Osteoblast (primary cell): ENCODE measurements at regions not wholly inside any gene's neighbourhood (a gene's known extent, or its start where the extent isn't known, plus 50 kb on each side); places are given as distances from the start of the nearest gene placed in this dataset.

Experiments used
- DNase-seq: peaks from one replicate; pipeline ENCODE4 v3.0.0; 2011; ENCODE audit warnings: low spot score, mixed read lengths; ENCODE audit not compliant: insufficient read length; ENCODE audit errors: missing footprints
- H2AFZ ChIP-seq: 2 replicates; pipeline ENCODE4 v1.6.0; 2011; ENCODE audit warnings: mild to moderate bottlenecking, low read length
- H3K27ac ChIP-seq: 2 replicates; pipeline ENCODE4 v1.5.1; 2011; ENCODE audit warnings: mild to moderate bottlenecking, low read depth, low read length, moderate library complexity
- H3K27me3 ChIP-seq: 2 replicates; pipeline ENCODE4 v1.6.0; 2012; ENCODE audit warnings: mild to moderate bottlenecking, control low read depth, inconsistent platforms, low read length, moderate library complexity; ENCODE audit not compliant: insufficient read depth
- H3K36me3 ChIP-seq: 2 replicates; pipeline ENCODE4 v1.5.1; 2011; ENCODE audit warnings: mild to moderate bottlenecking, low read length, control low read depth, moderate library complexity; ENCODE audit not compliant: insufficient read depth
- H3K4me1 ChIP-seq: 2 replicates; pipeline ENCODE4 v1.5.1; 2011; ENCODE audit warnings: mild to moderate bottlenecking, low read length, control low read depth, moderate library complexity; ENCODE audit not compliant: insufficient read depth
- H3K4me2 ChIP-seq: 2 replicates; pipeline ENCODE4 v1.6.0; 2011; ENCODE audit warnings: mild to moderate bottlenecking, low read length; ENCODE audit not compliant: insufficient read depth
- H3K4me3 ChIP-seq: fragments of 200-600 bp; sonication (generic); 3 replicates; pipeline ENCODE4 v1.5.1; 2012; ENCODE audit warnings: mild to moderate bottlenecking, low read length, inconsistent platforms; ENCODE audit not compliant: insufficient read depth
- H3K79me2 ChIP-seq: 2 replicates; pipeline ENCODE4 v1.6.0; 2012; ENCODE audit warnings: mild to moderate bottlenecking, low read length, control low read depth, inconsistent platforms; ENCODE audit not compliant: insufficient read depth
- H3K9me3 ChIP-seq: 2 replicates; pipeline ENCODE4 v1.5.1; 2011; ENCODE audit warnings: low read depth, low read length, control low read depth
- H4K20me1 ChIP-seq: 2 replicates; pipeline ENCODE4 v1.6.0; 2012; ENCODE audit warnings: mild to moderate bottlenecking, low read length, control low read depth; ENCODE audit not compliant: insufficient read depth
- CTCF ChIP-seq: IDR thresholded peaks from 2 replicates; pipeline ENCODE4 v1.5.1; 2011; ENCODE audit warnings: mild to moderate bottlenecking, low read depth, low read length, moderate library complexity; ENCODE audit errors: extremely low read depth

DNA sequence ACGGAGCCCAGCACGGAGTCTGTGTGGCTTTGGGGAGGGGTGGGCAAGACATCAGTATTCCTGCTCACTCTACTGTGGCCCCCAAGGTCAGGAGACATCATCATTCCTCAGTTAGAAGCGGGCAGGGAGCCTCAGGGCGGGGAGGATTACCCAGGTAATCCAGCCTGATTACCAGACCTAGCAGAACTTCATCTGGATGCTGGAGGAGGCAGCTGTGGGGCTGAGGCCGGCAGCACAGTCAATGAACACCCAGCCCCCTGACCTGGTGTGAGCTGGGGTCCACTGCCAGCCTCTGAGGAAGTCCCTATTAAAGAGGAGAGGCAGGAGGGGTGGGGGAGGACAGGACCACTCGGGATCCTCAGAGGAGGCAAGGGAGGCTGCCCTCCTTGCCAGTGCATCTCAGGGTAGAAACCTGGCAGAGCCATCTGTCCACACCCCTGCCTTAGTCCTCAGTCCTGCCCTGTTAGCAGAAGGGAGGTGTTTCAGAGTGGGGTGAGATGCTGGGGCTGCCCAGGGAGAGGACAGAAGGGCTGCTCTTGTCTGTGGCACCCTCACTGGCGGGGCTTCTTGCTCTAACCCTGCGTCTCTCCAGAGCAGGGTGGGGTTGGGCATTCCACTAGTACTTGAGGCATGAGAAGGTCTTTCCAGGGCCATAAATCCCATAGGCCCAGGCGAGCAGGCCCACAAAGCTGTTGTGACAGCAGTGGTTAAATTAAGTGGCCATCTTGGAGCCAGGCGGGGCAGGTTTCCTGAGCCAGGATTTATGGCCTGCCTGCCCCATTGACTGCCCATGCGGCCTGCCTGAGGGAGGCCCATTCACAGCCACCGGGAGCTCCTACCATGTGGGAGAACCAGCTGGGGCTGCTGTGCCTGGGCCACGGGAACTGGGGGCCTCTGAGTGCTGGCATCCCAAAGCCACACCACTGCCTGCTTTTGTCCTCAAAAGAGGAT, 82.1 kb downstream of the LINGO1 start:
- peaks cover 9% of the 10 kb centered on the region for H3K4me1 ChIP-seq
- peak overlapping the region; percentile 10 for H2AFZ ChIP-seq
- no peak for TF ChIP-seq CTCF
- no peaks in the 10 kb centered on the region for H3K36me3 ChIP-seq
- no peaks in the 10 kb centered on the region for H3K79me2 ChIP-seq
- no peaks in the 10 kb centered on the region for H3K27me3 ChIP-seq
- H3K4me3 ChIP-seq: no peak overlapping the region
- no peak overlapping the region for H3K4me2 ChIP-seq
- peak; percentile 83 for DNase-seq
- H3K27ac ChIP-seq: no peak overlapping the region
- no peaks in the 10 kb centered on the region for H4K20me1 ChIP-seq
- H3K9me3 ChIP-seq: peaks cover 6% of the 10 kb centered on the region

DNA sequence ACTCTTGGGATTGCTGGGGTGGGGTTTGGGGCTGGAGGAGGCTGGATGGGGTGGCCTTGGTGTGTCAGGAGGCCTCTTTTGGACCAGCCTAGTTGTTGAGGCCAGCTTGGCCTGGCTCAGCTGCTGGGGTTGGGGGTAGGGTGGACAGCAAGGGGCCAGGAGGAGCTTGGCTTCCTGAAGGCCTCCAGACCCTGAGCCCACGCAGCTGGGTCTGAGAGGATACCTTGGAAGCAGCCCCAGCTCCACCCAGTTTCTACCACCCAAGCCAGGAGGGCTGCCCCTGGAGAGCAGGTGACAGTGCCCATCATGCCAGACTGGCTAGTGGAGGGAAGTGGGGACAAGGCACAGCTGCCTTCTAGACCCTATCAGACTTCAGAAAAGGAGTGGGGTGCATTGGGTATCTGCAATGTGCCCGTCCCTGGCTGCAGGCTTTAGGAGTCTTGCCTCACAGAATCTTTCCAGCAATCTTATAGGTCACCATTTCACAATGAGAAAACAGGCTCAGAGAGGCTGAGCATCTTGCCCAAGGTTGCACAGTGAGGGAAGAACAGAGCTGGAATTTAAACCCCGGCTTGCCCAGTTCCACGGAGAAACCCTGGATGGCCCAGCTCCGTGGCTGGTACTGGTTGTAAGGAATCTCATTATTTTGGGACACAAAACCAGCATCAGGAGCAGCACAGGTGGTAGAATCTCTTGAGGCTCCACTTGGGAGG, 83.0 kb downstream of the LINGO1 start:
- H2AFZ ChIP-seq: no peak overlapping the region
- DNase-seq: peak; percentile 42
- H3K4me3 ChIP-seq: no peak overlapping the region
- no peaks in the 10 kb centered on the region for H3K36me3 ChIP-seq
- no peak for TF ChIP-seq CTCF
- peaks cover 6% of the 10 kb centered on the region for H3K9me3 ChIP-seq
- no peaks in the 10 kb centered on the region for H3K79me2 ChIP-seq
- H3K4me2 ChIP-seq: no peak overlapping the region
- no peaks in the 10 kb centered on the region for H4K20me1 ChIP-seq
- H3K27me3 ChIP-seq: no peaks in the 10 kb centered on the region
- peaks cover 13% of the 10 kb centered on the region for H3K4me1 ChIP-seq
- H3K27ac ChIP-seq: no peak overlapping the region

DNA sequence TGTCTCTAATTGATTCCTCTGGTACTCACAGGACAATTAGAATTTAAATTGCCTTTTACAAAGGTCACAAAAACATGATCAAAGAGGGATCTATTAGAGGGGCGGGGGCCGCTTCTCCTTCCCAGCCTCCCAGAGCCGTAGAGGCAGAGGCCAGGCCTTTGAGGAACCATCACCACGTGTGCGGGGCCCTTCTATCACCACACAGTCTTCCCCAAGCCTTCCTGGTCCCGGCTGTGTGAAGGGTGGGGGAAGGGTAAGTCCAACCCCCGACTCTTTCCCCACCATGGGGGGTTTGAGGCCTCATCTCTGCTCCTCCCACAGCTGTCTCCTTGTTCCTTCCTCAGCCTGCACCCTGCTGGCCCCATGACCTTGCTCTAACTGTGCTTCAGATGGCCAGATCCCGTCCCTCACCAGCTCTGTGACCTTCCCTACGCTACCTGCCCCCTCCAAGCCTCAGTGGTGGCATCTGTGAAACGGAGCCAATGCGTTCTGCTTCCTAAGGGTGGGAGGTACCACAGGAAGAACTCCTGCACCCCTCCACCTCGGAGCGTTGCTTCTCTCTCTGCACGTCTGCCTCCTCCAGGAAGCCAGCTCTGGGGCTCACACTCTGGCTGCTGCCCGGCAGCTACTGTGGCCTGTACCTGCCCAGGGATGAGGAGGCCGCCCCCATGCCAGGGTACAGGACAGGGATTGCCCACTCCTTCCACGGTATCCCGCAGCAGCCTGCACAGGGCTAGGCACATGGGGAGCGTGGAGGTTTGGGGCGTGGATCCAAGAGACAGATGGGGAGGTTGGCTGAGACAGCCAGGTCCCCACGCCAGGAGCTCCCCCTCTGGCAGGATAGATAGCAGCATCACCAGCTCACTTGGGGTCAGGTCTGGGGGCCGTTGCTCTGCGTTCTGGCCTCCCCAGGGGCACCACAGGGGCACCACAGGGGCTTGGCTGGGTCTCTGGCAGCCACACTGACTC, 83.8 kb downstream of the LINGO1 start:
- Histone ChIP-seq H3K4me1 (peaks cover 13% of the 10 kb centered on the region), H2AFZ (no peak overlapping the region), H3K4me2 (no peak overlapping the region), H4K20me1 (no peaks in the 10 kb centered on the region), H3K79me2 (no peaks in the 10 kb centered on the region), H3K9me3 (peaks cover 6% of the 10 kb centered on the region), H3K27ac (no peak overlapping the region), H3K4me3 (no peak overlapping the region), H3K36me3 (no peaks in the 10 kb centered on the region), H3K27me3 (no peaks in the 10 kb centered on the region)
- DNase-seq: no peak
- TF ChIP-seq CTCF: no peak
